PC-9 (cell line): ENCODE measurements at regions not wholly inside any gene's neighbourhood (a gene's known extent, or its start where the extent isn't known, plus 50 kb on each side); places are given as distances from the start of the nearest gene placed in this dataset.

Experiments used
- EZH2 ChIP-seq: fragments of 200-600 bp; sonication (generic); IDR thresholded peaks from 2 replicates; pipeline ENCODE4 v1.8.0; 2017; ENCODE audit warnings: antibody characterized with exemption, low read depth
- TF ChIP-seq, protein P1 (sequence below): fragments of 200-600 bp; sonication (generic); conservative IDR thresholded peaks from 2 replicates; pipeline ENCODE4 v1.6.1; 2017; ENCODE audit warnings: mixed run types, antibody characterized with exemption, mild to moderate bottlenecking, moderate library complexity

DNA sequence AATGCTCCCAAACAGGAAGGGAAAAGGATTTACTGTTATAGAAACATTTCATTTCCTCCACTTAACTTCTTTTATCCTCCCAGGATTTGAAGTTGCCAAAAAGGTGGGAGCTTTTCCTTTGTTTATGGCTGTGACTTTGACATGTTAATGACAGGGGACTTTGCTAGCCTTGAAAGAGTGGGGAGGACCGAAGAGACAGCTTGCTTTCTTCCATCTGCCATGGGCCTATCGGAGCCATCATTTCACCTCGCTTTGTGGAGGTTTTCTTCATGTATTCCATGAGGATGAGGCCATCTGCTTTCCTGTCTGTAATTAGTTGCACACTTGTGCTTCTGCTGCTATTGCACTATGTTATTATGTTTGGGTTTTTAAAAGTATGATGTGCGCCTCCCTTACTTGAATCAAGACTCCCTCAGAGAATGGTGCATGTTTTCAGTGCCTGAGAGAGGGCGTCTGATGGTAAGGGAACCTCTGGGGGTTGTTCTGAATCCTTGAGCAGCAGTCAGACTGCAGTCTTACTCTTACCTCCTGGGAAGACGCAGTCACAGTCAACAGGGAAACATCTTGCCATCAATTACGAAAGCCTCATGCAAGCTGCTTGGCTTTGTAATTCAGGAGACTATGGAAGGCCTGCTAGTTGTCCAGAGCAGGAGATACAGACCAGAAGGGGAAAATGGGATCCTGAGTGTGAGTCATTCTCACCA lies 173.3 kb upstream of the MGAT5 start:
- TF ChIP-seq, protein P1, sequence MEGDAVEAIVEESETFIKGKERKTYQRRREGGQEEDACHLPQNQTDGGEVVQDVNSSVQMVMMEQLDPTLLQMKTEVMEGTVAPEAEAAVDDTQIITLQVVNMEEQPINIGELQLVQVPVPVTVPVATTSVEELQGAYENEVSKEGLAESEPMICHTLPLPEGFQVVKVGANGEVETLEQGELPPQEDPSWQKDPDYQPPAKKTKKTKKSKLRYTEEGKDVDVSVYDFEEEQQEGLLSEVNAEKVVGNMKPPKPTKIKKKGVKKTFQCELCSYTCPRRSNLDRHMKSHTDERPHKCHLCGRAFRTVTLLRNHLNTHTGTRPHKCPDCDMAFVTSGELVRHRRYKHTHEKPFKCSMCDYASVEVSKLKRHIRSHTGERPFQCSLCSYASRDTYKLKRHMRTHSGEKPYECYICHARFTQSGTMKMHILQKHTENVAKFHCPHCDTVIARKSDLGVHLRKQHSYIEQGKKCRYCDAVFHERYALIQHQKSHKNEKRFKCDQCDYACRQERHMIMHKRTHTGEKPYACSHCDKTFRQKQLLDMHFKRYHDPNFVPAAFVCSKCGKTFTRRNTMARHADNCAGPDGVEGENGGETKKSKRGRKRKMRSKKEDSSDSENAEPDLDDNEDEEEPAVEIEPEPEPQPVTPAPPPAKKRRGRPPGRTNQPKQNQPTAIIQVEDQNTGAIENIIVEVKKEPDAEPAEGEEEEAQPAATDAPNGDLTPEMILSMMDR = no peak
- TF ChIP-seq EZH2 = no peak
